ENCODE measurements at regions not wholly inside any gene's neighbourhood (a gene's known extent, or its start where the extent isn't known, plus 50 kb on each side); places are given as distances from the start of the nearest gene placed in this dataset.

DNA sequence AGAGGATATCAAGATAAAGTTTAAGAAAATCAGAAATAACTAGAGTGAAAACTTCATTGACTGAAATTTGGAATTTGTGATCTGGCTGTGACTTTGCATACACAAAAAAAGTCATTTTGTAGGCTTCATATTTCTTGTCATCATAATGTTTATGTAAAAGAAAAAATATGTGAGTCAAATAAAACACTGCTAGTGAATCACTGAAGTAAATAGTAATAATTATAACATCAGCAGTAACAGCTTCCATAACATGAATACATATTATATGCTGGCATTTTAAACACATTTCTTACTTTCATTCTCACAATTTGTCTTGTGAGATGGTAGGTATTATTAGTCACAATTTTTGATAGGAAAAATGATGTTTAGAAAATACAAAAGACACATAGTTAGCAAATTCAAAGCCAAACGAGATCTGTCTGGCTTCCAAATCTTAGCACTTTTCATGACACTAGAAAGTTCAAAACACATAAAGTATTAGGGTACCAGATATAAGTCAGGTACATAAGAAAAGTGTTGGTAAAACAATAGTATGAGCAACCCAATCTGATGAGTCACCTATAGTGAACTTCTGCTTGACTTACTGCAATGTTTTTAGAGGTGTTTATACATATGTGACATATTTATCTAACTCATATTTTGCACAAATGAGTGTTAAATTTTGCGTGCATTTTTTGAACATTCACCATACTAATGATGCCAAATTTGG, 241.0 kb upstream of the SNX7 start:
- Mint-ChIP-seq H3K4me1 (peaks cover 4% of the 10 kb centered on the region), H3K27ac (no peak overlapping the region), H3K4me3 (no peak overlapping the region), H3K9me3 (peaks cover 3% of the 10 kb centered on the region), H3K36me3 (no peaks in the 10 kb centered on the region)
- ATAC-seq (peak; percentile 39), DNase-seq (ENCODE audit: low spot score in 2 of 2) (no peak)

DNA sequence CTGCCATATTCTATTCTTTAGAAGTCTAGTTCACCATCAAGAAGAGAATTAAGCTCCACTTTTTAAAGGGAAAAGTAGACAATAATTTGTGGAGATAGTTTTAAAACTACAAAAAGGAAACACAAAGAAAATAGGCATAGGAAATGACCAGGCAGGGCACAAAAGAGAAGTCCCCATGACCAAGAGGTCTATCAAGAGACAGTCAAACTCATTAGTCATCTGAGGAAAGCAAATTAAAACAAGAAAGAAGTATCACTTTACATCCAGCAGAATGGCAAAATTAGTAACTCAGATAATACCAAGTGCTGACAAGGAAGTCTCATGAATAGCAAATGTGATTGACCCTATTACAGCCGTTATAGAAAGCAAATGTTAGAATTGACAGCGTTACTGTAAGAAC, 243.7 kb upstream of the SNX7 start:
- DNase-seq (ENCODE audit: low spot score in 2 of 2) (no peak), ATAC-seq (peak; percentile 58)
- H3K4me3 Mint-ChIP-seq: no peak overlapping the region
- H3K4me1 Mint-ChIP-seq: peaks cover 4% of the 10 kb centered on the region
- no peaks in the 10 kb centered on the region for H3K9me3 Mint-ChIP-seq
- no peak overlapping the region for H3K27ac Mint-ChIP-seq
- H3K36me3 Mint-ChIP-seq: no peaks in the 10 kb centered on the region

DNA sequence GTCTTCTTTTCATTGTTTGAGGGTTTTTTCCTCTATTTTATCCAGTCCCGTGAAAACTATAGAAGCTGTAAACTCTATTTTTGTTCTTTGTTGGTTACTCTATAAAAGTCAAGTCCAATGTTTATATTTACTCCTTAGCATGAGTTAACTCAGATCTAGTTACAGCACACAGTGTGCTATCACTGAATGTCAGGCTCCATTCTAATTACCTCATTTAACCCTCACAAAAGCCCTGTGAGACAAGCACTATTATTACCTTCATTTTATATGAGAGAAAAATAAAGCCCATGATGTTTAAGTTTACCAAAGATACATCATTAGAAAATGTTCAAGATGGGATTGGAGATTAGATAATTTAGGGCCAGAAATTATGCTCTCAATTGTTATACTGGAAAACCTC, 251.4 kb upstream of the SNX7 start:
- no peak overlapping the region for H3K4me3 Mint-ChIP-seq
- DNase-seq (ENCODE audit: low spot score in 2 of 2) (no peak), ATAC-seq (no peak)
- no peaks in the 10 kb centered on the region for H3K36me3 Mint-ChIP-seq
- no peaks in the 10 kb centered on the region for H3K9me3 Mint-ChIP-seq
- H3K4me1 Mint-ChIP-seq: no peaks in the 10 kb centered on the region
- H3K27ac Mint-ChIP-seq: no peak overlapping the region

DNA sequence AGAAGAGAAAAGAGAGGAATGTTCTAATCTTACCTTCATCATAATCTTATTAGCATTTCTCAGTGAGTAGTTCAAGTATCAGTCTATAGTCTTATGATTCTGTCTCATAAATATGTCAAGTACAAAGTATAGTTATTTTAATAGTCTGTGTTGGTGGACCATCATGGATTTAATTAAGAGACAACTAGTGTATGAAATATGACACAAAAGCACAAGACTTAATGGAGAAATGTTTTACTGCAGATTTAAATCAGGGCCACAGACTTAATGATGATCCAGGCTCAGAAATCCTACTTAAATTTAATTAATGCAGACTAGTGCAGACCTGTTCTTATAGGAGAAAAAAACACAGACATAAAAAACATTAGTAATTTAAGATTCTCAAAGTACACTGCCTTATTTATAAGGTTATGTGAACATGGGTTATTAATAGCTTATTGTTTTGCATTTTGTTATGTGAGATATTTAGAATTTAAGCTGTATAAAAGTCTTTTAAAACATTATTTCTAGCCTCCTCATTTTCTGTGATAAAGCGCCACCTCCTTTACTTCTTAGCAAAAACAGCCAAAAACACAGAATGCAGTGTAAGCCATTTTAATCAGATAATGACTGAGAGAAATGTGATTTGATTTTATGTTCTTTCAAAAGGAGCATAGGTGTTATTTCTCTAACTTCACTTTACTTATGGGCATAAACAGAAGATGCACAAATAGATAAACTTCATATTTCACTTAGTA, 255.0 kb upstream of the SNX7 start:
- Mint-ChIP-seq H3K36me3 (no peaks in the 10 kb centered on the region), H3K27ac (no peak overlapping the region), H3K9me3 (no peaks in the 10 kb centered on the region), H3K4me3 (no peak overlapping the region), H3K4me1 (peaks cover 23% of the 10 kb centered on the region)
- ATAC-seq (no peak), DNase-seq (ENCODE audit: low spot score in 2 of 2) (no peak)

DNA sequence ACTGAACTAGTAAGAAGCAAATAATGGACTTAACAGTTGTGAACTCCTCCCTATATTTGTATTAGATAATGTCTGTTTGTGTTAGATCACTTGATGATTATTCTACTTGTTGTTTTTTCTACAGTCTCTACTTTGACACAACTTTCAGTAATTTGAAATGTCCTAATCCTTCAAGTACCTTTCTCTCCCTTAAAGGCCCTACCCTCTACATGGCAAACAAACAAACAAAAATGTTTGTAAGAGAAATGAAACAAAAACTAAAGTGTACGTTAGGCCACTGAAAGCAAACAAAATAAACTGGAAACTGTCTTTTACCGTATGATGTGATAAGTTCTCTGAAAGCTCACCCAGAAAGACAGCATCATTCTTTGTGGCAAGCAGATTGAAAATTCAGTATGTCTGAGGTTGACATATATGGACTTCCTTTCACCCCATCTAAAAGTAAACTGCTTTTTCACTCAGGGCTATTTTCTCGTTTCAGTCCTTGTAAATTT, 255.9 kb upstream of the SNX7 start:
- ATAC-seq: peak; percentile 88
- Mint-ChIP-seq H3K9me3 (no peaks in the 10 kb centered on the region), H3K27ac (peak overlapping the region; percentile 84), H3K36me3 (no peaks in the 10 kb centered on the region), H3K4me3 (peak overlapping the region; percentile 33), H3K4me1 (peaks cover 23% of the 10 kb centered on the region)
- no peak for DNase-seq (ENCODE audit: low spot score in 2 of 2)

DNA sequence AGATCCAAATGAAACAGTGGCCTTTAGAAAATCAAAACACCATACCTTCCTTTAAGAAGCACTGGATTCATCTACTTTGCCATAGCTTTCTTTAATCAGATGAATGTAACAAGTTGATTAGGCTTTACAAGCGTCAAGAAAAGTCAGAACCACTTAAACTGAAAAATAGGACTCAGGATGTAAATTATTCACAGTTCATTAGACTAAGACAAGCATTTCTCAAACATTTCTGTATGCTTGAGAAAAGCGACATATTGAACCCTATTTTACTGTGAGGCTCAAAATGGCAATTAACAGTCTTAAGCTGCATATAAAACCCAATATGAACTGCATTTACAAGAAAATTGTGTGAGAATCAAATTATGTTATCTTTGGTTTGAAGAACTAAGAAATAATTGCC, 256.7 kb upstream of the SNX7 start:
- Mint-ChIP-seq H3K27ac (peak overlapping the region; percentile 84), H3K4me3 (no peak overlapping the region), H3K9me3 (no peaks in the 10 kb centered on the region), H3K4me1 (peaks cover 23% of the 10 kb centered on the region), H3K36me3 (no peaks in the 10 kb centered on the region)
- ATAC-seq (no peak), DNase-seq (ENCODE audit: low spot score in 2 of 2) (no peak)

DNA sequence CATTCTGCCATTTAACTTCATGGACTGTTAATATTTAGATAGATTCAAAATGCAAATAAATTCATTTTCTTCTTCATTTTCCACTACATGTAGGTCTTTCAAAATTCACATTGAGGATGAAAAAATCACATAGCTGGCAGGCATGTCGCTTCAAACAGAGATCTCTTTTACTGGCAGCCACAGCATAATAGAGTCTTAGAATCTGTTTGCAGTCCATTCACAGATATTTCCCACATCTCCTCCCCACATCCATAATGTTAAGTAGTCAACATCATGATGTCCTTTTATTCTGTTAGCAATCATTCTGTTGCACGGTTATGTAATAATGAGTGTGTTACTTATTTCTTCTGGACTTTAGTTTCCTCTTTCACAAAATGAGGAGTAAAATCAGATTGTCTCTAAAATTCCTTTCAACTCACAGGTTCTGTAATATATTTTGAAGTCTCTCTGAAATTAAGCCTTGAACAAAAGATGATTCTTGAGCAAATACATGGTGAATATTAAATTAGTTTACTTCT, 257.5 kb upstream of the SNX7 start:
- no peaks in the 10 kb centered on the region for H3K36me3 Mint-ChIP-seq
- H3K9me3 Mint-ChIP-seq: no peaks in the 10 kb centered on the region
- no peak for ATAC-seq
- H3K27ac Mint-ChIP-seq: peak overlapping the region; percentile 84
- DNase-seq (ENCODE audit: low spot score in 2 of 2): no peak
- H3K4me3 Mint-ChIP-seq: peak overlapping the region; percentile 13
- H3K4me1 Mint-ChIP-seq: peaks cover 23% of the 10 kb centered on the region

DNA sequence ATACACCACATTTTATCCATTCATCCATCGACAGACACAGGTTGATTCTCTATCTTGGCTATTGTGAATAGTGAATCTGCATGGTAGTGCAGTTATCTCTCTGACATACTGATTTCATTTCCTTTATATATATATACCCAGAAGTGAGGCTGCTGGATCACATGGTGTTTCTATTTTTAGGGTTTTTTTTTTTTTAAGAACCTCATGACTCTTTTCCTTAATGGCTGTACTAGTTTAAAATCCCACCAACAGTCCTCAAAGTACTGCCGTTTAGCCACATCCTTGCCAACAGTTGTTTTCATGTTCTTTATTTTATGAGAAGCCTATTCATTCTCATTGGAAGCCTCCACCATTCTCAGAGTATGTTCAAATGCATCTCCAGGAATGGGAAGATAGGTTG, 258.7 kb upstream of the SNX7 start:
- DNase-seq (ENCODE audit: low spot score in 2 of 2) (no peak), ATAC-seq (peak; percentile 60)
- Mint-ChIP-seq H3K4me1 (peaks cover 27% of the 10 kb centered on the region), H3K4me3 (peak overlapping the region; percentile 13), H3K36me3 (no peaks in the 10 kb centered on the region), H3K27ac (peak overlapping the region; percentile 84), H3K9me3 (no peaks in the 10 kb centered on the region)

DNA sequence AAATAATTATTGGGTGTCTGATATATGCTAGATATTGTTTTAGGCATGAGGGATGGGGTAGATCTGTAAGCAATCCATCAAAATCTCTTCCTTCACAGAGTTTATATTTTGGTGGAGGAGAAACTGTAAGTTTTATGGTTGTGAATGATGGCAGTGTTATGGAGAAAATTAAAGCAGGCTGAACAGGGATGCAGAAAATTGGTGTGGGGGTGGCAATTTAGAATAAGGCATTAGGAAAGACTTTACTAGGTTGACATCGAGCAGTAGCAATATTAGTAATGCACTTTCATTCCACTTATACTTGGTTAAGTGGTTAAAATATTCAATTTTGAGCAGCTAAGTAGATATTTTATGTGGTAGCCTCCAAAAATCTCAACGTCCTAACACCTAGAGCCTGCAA, 261.1 kb upstream of the SNX7 start:
- no peak overlapping the region for H3K27ac Mint-ChIP-seq
- no peaks in the 10 kb centered on the region for H3K36me3 Mint-ChIP-seq
- H3K4me3 Mint-ChIP-seq: no peak overlapping the region
- no peaks in the 10 kb centered on the region for H3K9me3 Mint-ChIP-seq
- no peak for ATAC-seq
- DNase-seq (ENCODE audit: low spot score in 2 of 2): no peak
- peaks cover 29% of the 10 kb centered on the region for H3K4me1 Mint-ChIP-seq

DNA sequence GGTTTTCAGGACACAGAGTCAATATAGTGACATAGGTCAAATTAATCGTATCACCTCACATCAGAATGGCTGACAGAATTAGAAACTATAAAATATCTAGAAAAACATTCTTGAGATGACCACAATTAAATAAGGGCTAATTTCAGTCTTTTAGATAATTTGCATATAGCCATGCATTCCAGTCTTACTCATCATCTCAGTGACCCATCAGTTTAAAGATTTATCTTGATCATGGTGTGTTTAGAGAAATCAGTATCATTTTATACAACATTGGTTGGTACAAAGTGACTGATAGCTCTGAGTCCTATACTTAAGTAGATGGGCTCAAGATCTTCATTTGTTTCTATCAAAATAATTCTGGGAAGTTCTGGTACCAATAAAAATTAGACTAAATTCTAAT, 262.3 kb upstream of the SNX7 start:
- ATAC-seq (no peak), DNase-seq (ENCODE audit: low spot score in 2 of 2) (no peak)
- H3K36me3 Mint-ChIP-seq: no peaks in the 10 kb centered on the region
- no peaks in the 10 kb centered on the region for H3K9me3 Mint-ChIP-seq
- H3K27ac Mint-ChIP-seq: no peak overlapping the region
- H3K4me3 Mint-ChIP-seq: no peak overlapping the region
- peaks cover 25% of the 10 kb centered on the region for H3K4me1 Mint-ChIP-seq

DNA sequence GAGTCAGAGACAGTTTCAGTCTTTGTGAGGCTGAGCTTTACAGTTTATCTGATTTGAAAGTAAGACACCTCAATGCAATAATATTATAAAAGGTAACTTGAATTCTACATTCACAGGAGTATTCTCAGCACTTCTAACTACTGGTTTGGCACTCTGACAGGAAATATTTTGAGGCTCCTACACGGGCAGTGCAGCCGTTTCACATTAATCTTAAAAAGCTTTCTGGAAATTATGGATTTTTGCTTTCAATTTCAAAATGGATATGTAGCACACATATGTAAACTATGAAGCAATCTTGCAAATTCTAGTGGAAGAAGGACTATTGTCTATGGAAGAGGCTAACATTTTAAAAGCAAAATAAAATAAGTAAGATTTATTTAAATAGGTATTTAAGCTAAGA, 262.9 kb upstream of the SNX7 start:
- peaks cover 20% of the 10 kb centered on the region for H3K4me1 Mint-ChIP-seq
- no peak overlapping the region for H3K27ac Mint-ChIP-seq
- H3K9me3 Mint-ChIP-seq: no peaks in the 10 kb centered on the region
- ATAC-seq: no peak
- H3K36me3 Mint-ChIP-seq: no peaks in the 10 kb centered on the region
- peak overlapping the region; percentile 7 for H3K4me3 Mint-ChIP-seq
- DNase-seq (ENCODE audit: low spot score in 2 of 2): no peak

DNA sequence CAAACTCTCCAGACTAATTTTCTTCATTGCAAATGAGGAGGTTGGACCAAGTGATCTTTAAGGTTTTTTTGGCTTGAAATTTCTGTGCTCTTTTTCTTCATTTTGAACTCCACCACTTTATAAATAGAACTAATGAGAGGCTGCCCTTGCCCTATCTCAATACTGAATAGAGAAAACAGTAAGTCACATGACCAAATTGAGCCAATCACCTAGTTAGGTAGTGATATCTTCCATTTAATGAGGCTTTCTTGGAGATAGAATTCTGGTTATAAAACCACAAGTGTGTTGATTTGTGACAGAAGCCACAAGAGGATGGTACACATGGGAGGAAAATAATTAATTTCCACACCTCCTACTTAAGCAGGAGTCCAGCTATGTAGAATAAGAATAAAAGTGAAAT, 263.4 kb upstream of the SNX7 start:
- ATAC-seq (no peak), DNase-seq (ENCODE audit: low spot score in 2 of 2) (no peak)
- Mint-ChIP-seq H3K4me3 (peak overlapping the region; percentile 7), H3K36me3 (no peaks in the 10 kb centered on the region), H3K27ac (no peak overlapping the region), H3K9me3 (no peaks in the 10 kb centered on the region), H3K4me1 (peaks cover 14% of the 10 kb centered on the region)

DNA sequence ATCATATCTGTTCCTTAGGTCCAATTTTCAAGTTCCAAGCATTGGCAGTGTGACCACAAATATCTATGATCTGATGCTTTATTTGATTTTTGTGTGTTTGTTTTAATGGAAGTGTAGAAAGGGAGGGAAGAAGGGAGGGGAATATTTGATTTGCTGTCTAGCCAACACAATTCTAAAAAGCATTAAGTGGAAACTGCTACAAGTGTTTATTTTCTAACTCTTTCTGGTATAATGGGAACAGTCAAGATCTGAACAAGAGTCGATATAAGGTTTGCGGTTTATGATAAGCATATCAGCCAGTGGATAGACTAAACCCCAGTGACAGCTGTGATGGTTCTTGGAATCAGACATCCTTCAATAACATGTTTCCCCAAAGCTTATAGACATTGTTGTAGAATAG, 267.8 kb upstream of the SNX7 start:
- no peaks in the 10 kb centered on the region for H3K9me3 Mint-ChIP-seq
- H3K36me3 Mint-ChIP-seq: no peaks in the 10 kb centered on the region
- H3K4me1 Mint-ChIP-seq: peaks cover 14% of the 10 kb centered on the region
- no peak overlapping the region for H3K4me3 Mint-ChIP-seq
- DNase-seq (ENCODE audit: low spot score in 2 of 2) (no peak), ATAC-seq (no peak)
- no peak overlapping the region for H3K27ac Mint-ChIP-seq

DNA sequence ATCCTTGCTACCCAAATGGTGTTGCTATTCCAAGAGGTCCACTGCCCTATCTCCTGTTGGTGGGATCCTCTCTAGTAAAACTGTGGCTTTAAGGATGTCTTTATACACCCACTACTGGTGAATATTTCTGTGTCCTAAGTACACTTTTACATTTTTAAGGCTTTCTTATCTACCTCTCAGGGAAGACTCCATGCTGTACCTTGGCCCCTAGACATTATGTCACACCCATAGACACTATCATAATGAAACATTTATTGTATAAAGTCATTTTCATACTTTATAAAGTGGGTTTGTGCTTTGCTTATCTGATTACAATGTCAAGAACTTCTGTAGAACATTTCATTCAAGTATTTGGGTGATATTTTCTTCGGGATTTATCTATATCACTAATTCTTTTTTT, 270.3 kb upstream of the SNX7 start:
- H3K36me3 Mint-ChIP-seq: no peaks in the 10 kb centered on the region
- no peak for DNase-seq (ENCODE audit: low spot score in 2 of 2)
- H3K4me1 Mint-ChIP-seq: peaks cover 29% of the 10 kb centered on the region
- no peak for ATAC-seq
- H3K27ac Mint-ChIP-seq: no peak overlapping the region
- no peaks in the 10 kb centered on the region for H3K9me3 Mint-ChIP-seq
- no peak overlapping the region for H3K4me3 Mint-ChIP-seq

DNA sequence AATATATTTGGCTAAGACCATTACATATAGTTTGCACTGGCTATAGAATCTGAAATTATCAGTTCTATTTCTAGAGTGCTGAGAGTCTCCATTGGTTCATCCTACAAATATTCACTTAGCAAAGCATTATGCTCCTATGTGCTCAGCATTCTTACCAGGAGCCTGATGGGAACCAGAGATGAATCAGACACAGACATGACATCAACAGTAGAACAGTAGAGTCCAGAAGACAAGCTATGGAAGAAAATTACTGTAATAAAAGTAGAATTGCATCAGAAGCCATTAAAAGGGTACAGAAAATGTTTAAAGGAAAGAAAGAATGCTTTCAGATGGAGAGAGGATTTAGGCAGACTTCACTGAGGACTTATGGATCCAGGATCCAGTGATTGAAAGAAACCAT, 271.7 kb upstream of the SNX7 start:
- ATAC-seq (no peak), DNase-seq (ENCODE audit: low spot score in 2 of 2) (no peak)
- H3K27ac Mint-ChIP-seq: no peak overlapping the region
- peaks cover 29% of the 10 kb centered on the region for H3K4me1 Mint-ChIP-seq
- no peaks in the 10 kb centered on the region for H3K9me3 Mint-ChIP-seq
- no peaks in the 10 kb centered on the region for H3K36me3 Mint-ChIP-seq
- no peak overlapping the region for H3K4me3 Mint-ChIP-seq

DNA sequence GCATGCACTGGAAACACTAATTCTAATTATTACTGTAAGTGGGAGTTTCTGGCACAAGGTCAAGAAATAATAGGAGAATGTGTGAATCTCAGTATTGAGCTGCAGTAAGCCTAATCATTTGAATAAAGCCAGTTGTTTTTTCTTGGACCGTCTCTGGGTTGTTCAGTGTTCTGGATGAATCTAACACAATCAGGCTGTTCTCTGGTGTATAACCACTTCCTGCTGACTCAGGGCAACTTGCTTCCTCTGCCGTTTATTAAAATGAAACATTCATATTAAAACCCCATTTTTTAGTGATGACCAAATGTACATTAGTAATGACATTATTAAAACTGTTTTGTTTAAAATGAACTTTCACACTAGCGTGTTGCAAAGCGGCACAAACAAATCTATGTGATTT, 273.1 kb upstream of the SNX7 start:
- H3K36me3 Mint-ChIP-seq: no peaks in the 10 kb centered on the region
- peak overlapping the region; percentile 53 for H3K4me3 Mint-ChIP-seq
- DNase-seq (ENCODE audit: low spot score in 2 of 2) (no peak), ATAC-seq (peak; percentile 97)
- no peaks in the 10 kb centered on the region for H3K9me3 Mint-ChIP-seq
- peak overlapping the region; percentile 89 for H3K27ac Mint-ChIP-seq
- peaks cover 29% of the 10 kb centered on the region for H3K4me1 Mint-ChIP-seq
